GM12892 (cell line): ENCODE measurements at regions not wholly inside any gene's neighbourhood (a gene's known extent, or its start where the extent isn't known, plus 50 kb on each side); places are given as distances from the start of the nearest gene placed in this dataset.

Source experiments
- POLR2A ChIP-seq: IDR thresholded peaks from 2 replicates; pipeline ENCODE4 v1.6.1; 2011; ENCODE audit warnings: low read depth, low read length, control low read depth
- POLR2AphosphoS5 ChIP-seq: IDR thresholded peaks from 2 replicates; pipeline ENCODE4 v1.6.1; 2011; ENCODE audit warnings: low read depth, low read length, control low read depth

DNA sequence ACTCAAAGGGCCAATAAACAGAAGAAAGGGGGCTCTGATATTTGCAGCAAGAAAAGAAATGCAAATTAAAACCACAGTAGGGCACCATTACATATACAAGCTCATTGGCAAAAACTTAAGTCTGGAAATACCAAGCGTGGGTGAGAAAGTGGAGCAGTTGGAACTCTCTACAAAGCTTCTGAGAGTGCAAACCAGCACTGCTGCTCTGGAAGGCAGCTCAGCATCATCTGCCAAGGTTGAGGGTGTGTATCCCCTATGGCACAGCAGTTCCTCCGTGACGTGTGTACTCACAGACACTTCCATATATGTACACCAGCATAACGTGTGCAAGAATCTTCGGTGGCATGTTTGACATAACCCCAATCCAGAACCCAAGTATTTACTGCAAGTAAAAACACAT lies 271.0 kb upstream of the ATP10A start:
- TF ChIP-seq POLR2A, result no peak
- no peak for TF ChIP-seq POLR2AphosphoS5
